ENCODE measurements at regions not wholly inside any gene's neighbourhood (a gene's known extent, or its start where the extent isn't known, plus 50 kb on each side); places are given as distances from the start of the nearest gene placed in this dataset.
A peak's percentile ranks its signal among the peaks of the same experiment; 100 is the strongest.

- ATAC-seq (no peak), DNase-seq (ENCODE audit: missing footprints) (no peak)
- intact Hi-C loops (cut with DNase I): no loop called here
Observed at GRCh38 chr2:157075924-157076323, 181.6 kb upstream of the GALNT5 start.

DNA sequence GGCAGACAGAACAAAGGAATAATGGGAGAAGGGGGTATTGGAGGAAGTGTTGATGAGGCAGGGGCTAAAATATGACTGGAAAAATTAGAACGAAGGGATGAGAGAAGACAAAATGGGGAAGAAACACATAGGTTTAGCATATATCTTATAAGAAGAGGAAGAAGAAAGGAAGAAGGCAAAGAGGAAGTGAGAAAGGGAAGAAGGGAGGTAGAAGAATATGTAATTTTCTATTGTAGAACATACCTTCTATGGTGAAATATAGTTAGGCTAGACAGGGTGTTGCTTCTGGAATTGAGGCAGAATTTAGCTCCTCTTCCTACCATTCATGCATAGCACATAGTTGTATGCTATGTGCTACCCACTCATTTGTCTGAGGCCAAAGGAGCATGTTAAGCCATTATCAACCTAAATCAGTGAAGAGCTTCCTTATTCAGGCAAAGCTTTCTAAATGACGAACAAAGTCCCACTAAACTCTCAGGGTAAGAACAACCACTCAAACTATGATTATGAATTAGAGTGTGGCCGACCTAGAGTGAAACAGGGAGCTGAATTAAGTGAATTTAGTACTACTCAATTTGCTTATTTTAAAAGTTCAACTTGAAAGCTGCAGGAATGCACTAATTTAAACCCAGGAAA lies 180.9 kb upstream of the GALNT5 start:
- intact Hi-C loops (cut with DNase I): no loop called here
- ATAC-seq (no peak), DNase-seq (ENCODE audit: missing footprints) (no peak)

DNA sequence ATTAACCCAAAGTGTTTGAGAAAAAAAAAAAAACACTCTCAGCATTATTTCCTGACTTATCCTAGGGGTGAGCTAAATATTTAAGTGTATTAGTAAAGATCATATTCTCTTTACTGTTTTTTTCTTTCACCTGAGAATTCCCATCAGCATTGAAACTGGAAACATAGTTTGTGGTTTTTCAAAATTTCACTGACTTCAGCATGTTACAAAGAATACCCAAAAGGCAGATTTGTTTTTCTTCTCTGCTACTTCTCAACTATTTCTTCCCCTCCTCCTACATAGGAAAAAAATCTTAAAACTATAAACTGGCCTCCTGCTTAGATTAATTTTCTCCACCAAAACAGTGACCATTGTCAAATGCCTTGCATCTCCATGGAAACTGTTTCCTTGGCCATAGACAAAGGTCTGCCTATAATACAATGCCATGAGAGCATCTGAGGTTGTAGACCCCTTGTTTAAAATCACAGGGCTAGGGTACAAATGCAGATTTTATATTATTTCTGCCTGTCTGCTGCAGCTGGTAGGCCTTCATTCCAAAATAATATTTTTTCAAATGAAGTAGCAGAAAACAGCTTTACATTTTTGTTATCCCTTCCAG lies 179.7 kb upstream of the GALNT5 start:
- ATAC-seq: no peak
- intact Hi-C loops (cut with DNase I): no loop called here
- no peak for DNase-seq (ENCODE audit: missing footprints)

GRCh38 chr2:157082950-157083349 lies 174.6 kb upstream of the GALNT5 start:
- intact Hi-C loops (cut with DNase I): no loop called here
- no peak for ATAC-seq
- DNase-seq (ENCODE audit: missing footprints): no peak

GRCh38 chr2:157085522-157085921 lies 172.0 kb upstream of the GALNT5 start:
- no peak for ATAC-seq
- no peak for DNase-seq (ENCODE audit: missing footprints)
- intact Hi-C loops (cut with DNase I): loop anchor here (5.0 kb wide), 1 partner anchor 87 kb away; no protein-coding TSS in a partner anchor

- peak; percentile 90 for ATAC-seq
- intact Hi-C loops (cut with DNase I): loop anchor here (5.0 kb wide), 1 partner anchor 85 kb away; no protein-coding TSS in a partner anchor
- DNase-seq (ENCODE audit: missing footprints): peak; percentile 68
Observed at GRCh38 chr2:157087373-157088002, 170.0 kb upstream of the GALNT5 start.

GRCh38 chr2:157093666-157094065 lies 163.8 kb upstream of the GALNT5 start:
- DNase-seq (ENCODE audit: missing footprints) (no peak), ATAC-seq (no peak)
- intact Hi-C loops (cut with DNase I): no loop called here

- no peak for ATAC-seq
- no peak for DNase-seq (ENCODE audit: missing footprints)
- intact Hi-C loops (cut with DNase I): no loop called here
Observed at GRCh38 chr2:157105372-157105771, 152.1 kb upstream of the GALNT5 start.

DNA sequence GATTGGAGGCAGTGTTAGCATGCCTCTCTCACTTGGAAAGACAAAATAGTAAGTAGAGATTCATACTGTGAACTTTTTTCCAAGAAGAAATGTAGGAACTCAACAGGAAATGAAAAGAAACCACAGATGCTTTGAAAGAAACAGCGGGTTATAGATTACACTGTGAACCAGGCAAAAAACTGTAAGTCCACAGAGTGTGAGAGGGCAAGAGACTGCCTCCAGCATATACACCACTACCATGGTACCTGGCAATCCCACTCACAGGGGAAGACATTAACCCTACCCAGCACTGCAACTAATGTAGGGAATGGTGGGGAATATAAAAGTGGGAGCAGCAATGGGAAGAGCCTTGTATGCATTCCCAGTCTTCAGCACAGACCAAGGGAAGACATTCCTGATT lies 150.6 kb upstream of the GALNT5 start:
- ATAC-seq (no peak), DNase-seq (ENCODE audit: missing footprints) (no peak)
- intact Hi-C loops (cut with DNase I): no loop called here

- ATAC-seq (no peak), DNase-seq (ENCODE audit: missing footprints) (no peak)
- intact Hi-C loops (cut with DNase I): no loop called here
Observed at GRCh38 chr2:157107460-157107859, 150.0 kb upstream of the GALNT5 start.

DNA sequence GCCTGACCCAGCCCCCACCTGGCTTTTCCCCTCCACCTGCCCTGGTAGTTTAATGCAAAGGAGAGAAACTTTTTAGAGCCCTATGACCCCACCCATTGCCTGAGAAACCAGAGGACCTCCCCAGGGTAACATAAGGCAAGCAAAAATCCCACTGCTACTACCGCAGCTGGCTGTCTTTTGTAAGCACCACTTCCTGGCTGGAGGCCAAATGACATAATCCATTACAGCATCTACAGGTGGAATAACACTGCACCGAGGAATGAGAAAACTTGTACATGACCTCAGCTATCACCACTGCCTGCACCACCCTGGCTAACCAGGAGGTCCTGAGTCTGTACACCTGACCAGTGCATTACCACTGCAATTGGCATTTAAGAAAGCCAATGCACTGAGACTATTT lies 149.6 kb upstream of the GALNT5 start:
- no peak for ATAC-seq
- DNase-seq (ENCODE audit: missing footprints): no peak
- intact Hi-C loops (cut with DNase I): no loop called here

- intact Hi-C loops (cut with DNase I): no loop called here
- ATAC-seq (no peak), DNase-seq (ENCODE audit: missing footprints) (no peak)
Observed at GRCh38 chr2:157122776-157123175, 134.7 kb upstream of the GALNT5 start.

- intact Hi-C loops (cut with DNase I): no loop called here
Observed at GRCh38 chr2:157124731-157125130, 132.8 kb upstream of the GALNT5 start.

GRCh38 chr2:157125685-157126084 lies 131.8 kb upstream of the GALNT5 start:
- DNase-seq (ENCODE audit: missing footprints) (no peak), ATAC-seq (no peak)
- intact Hi-C loops (cut with DNase I): no loop called here

More at GRCh38 chr2:157124731-157125130, 132.8 kb upstream of the GALNT5 start:
- DNase-seq (ENCODE audit: missing footprints) (no peak), ATAC-seq (no peak)

DNA sequence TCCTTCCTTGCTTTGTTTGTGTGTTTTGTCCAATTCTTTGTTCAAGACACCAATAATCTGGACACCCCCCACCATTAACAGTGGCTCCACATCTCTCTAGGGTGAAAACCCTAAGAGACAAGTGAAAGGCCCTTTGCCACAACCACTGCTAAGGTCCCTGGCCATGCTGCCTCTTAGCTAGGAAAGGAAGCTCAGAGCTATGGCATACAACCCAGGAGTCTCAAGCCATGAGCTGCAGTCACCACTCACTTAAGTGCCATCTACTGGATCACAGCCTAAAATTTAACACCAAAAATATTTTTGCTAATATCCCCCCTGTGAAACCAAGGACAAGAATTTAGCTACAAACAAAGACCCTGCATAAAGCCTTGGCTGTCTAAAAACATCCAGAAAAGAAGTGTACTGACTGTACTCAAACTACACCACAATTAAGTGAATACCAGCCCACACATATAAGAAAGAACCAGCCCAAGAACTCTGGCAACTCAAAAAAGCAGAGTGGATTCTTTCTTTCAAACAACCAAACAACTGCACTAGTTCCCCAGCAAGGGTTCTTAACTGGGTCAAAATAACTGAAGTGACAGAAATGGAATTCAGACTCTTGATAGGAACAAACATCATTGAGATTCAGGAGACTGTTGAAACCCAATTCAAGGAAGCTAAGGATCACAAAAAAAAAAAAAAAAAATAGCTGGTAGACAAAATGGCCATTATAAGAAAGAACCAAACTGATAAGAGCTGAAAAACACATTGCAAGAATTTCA lies 130.1 kb upstream of the GALNT5 start:
- ATAC-seq: no peak
- no peak for DNase-seq (ENCODE audit: missing footprints)
- intact Hi-C loops (cut with DNase I): no loop called here

DNA sequence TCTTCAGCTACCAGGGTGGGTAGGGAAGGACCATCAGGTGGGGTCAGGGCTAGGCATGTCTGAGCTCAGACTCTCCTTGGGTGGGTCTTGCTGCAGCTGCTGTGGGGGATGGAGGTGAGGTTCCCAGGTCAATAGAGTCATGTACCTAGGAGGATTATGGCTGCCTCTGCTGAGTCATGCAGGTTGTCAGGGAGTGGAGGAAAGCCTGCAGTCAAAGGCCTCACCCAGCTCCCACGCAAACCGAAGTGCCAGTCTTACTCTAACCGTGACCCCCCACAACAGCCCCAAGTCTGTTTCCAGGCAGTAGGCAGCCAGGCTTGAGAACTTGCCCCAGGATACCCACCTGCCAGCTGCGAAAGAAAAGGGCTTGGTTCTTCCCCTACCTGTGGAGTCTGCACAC lies 113.6 kb upstream of the GALNT5 start:
- DNase-seq (ENCODE audit: missing footprints) (no peak), ATAC-seq (no peak)
- intact Hi-C loops (cut with DNase I): no loop called here

DNA sequence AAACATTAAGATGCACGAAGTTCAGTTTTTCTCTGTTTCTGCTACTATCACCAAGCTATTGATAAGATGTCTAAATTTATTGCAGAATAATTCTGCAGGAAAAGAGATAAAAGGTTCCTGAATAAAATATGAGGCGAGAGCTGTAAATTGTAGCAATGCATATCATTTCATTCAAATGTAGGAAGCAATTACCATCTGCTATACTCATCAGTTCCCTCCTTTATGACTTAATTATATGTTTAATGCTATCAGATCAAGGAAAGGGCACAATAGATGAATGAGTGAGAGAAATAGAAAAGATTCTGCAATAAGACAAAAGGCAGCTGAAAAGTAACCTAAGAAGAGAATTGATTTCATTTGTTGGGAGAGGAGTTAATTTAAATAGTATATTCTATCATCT lies 108.2 kb upstream of the GALNT5 start:
- intact Hi-C loops (cut with DNase I): no loop called here
- DNase-seq (ENCODE audit: missing footprints) (no peak), ATAC-seq (no peak)

DNA sequence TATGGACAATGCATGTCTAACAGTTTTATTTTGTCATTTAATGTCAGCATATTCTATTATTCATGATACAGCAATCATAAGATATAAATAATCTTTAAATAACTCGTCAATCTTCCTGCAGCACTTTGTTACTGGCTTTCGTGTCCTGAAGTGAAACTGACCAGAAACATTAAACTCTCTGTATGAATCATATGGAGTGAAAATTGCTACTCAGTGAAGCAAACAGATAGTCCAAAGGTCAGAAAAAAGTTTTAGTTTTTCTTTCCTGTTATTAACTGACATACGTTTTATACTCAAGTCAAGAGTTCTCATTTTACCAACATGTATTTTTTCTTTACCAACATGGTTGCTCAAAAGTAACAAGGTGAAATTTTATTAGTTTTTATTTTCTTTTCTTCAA lies 106.8 kb upstream of the GALNT5 start:
- DNase-seq (ENCODE audit: missing footprints) (no peak), ATAC-seq (no peak)
- intact Hi-C loops (cut with DNase I): no loop called here

GRCh38 chr2:157152362-157152761 lies 105.1 kb upstream of the GALNT5 start:
- intact Hi-C loops (cut with DNase I): no loop called here
- ATAC-seq (no peak), DNase-seq (ENCODE audit: missing footprints) (no peak)

DNA sequence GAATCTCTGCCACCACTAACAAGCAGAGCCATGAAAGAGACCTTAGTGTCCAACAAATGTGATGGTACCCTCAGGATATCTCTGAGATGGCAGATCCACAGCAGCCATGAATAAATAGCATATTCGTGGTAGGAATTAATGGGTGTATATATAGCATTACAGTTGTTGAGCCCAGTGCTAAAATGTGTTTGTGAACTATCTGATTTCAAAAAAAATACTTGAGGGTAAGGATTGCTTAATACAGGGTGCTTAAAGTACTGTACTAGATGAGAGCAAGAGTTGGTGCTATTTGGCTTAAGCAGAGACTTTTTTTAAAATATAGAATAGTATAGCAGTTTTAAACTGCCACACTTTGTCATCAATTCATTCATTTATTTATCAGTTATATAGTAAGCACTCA lies 101.5 kb upstream of the GALNT5 start:
- DNase-seq (ENCODE audit: missing footprints) (no peak), ATAC-seq (no peak)
- intact Hi-C loops (cut with DNase I): no loop called here

All from Right ventricle myocardium inferior (tissue), 1 donor.